GM21717 (cell line): ENCODE measurements at regions not wholly inside any gene's neighbourhood (a gene's known extent, or its start where the extent isn't known, plus 50 kb on each side); places are given as distances from the start of the nearest gene placed in this dataset.
"Not testable (repeated sequence)": the region's sequence is repeated elsewhere in the genome, so short reads cannot be mapped to it uniquely, and the experiment has no call there.

Source experiments
- ATAC-seq: cut with Tn5 transposase; IDR thresholded peaks from one replicate; pipeline ENCODE4 v1.9.1; 2021; ENCODE audit warnings: mild to moderate bottlenecking, moderate library complexity; ENCODE audit not compliant: unreplicated experiment

- not testable (repeated sequence) for ATAC-seq
These were observed 70.8 kb downstream of the TBC1D26 start for GRCh38 chr17:15802917-15803316.

DNA sequence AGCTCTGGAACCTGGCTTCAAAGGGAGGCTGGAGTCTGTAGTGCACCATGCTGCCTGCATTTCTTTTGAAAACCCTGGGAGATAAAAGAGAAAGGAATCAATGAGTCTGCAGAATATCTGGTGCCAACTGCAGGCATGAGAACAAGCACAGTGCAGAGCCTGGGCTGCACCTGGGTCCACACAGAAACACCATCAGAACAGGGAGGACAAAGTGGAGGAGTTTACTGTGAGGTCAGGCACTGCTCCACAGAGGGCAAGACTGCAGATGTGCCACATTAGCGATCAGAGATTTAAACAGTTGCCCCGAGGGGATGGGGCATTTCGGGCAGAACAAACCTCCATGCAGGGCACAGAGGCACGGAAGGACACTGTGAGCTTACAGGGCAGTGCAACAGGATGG, 74.7 kb downstream of the TBC1D26 start:
- not testable (repeated sequence) for ATAC-seq

GRCh38 chr17:15813388-15813787, 81.3 kb downstream of the TBC1D26 start:
- not testable (repeated sequence) for ATAC-seq

DNA sequence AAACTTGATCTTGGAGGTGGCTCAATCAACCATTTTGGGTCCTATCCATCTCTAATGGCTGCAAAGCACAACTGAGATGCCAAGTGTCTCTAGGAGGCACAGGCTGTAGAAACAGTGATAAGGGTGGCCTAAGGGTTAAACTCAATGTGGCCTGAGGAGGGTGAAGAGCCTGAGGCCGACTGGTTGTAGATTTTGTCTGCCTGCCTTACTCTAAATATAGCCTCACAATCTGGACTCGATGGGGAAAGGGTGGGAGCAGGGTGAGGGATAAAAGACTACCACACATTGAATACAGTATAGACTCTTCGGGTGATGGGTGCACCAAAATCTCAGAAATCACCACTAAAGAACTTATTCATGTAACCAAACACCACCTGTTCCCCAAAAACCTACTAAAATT, 81.9 kb downstream of the TBC1D26 start:
- not testable (repeated sequence) for ATAC-seq

DNA sequence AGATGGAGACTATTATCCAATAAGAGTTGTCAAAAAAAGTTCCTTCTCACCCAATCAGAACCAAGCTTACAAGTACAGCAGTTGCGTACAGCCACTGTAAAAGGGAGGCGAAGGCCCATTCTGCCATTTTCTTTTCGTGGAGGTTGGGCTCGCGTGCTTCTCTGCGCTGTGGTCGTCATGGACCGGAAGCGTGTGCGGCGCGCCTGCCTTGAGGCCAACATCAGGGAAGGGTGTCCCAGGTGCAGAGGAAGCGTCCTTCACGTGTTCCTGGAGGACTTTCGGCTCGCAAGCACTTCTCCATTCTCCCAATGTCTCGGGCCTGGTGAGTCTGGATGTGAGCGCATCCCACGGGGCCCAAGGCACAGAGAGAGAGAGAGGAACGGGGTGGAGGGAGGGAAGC, 85.8 kb downstream of the TBC1D26 start:
- ATAC-seq, result not testable (repeated sequence)

- ATAC-seq, result not testable (repeated sequence)
These were observed 90.2 kb downstream of the TBC1D26 start for GRCh38 chr17:15822280-15822679.

GRCh38 chr17:15828727-15829314, 96.7 kb downstream of the TBC1D26 start:
- peak; percentile 47 for ATAC-seq

DNA sequence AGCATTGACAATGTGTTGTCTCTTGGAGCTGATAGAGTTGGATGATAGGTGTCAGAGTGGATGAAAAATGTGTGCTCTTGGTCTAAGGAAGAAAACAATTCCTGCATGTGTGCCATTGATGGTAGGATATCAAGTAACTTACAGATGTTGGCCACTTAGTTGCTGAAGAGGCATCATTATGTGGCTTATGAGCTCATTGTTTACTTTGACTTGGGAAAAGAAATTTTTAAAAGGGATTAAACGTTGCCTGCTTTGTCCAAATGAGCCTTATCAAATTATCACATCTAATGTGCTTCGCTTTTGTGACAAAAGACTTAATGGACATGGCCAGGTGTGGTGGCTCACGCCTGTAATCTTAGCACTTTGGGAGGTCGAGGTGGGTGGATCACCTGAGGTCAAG, 98.1 kb downstream of the TBC1D26 start:
- not testable (repeated sequence) for ATAC-seq

DNA sequence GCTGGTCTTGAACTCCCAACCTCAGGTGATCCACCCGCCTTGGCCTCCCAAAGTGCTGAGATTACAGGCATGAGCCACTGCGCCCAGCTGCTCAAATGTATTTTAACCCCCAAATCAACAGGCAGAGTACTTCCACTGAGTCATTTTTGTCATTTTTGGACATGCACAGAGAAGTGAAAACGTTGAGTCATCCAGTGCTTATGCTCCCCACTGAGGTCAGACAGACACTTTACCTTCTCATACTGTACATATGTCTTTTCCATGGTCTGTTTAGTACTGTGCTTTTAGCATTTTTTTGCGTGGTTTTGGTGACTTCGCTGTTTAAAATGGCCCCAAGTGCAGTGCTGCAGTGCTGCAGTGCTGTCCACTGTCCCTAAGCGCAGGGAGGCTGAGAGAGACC, 99.1 kb downstream of the TBC1D26 start:
- ATAC-seq, result peak; percentile 82

DNA sequence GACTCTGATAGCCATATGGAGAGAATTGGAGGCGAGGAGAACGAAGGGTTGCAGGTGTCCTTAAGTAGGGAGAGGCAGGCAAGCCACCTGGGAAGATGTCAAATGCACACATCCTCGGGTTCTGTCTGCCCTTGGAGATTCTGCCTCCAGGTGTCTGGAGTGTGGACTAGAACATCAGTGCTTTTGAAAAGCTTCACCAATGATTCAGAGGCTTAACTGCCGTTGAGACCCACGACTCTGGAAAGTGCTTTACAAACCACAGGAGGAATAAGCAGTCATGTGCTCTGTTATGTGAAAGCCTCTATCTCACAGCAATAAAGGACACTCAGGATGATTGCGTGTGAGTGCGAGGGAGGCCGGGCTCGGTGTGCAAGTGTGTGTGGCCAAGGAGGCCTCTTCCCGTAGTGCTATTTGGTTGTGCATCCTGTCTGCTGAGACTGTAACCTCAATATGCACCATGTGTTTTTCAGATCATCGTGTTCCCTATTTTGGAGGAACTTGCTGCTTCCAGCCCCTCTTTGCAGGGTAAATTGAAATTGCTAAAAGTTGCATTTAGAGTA, 100.9 kb downstream of the TBC1D26 start:
- ATAC-seq, result not testable (repeated sequence)

- not testable (repeated sequence) for ATAC-seq
These were observed 101.8 kb downstream of the TBC1D26 start for GRCh38 chr17:15833890-15834289.

- not testable (repeated sequence) for ATAC-seq
These were observed 103.4 kb downstream of the TBC1D26 start for GRCh38 chr17:15835481-15835880.

GRCh38 chr17:15836249-15836982, 104.3 kb downstream of the TBC1D26 start:
- not testable (repeated sequence) for ATAC-seq

- not testable (repeated sequence) for ATAC-seq
These were observed 104.9 kb downstream of the TBC1D26 start for GRCh38 chr17:15836991-15837390.

DNA sequence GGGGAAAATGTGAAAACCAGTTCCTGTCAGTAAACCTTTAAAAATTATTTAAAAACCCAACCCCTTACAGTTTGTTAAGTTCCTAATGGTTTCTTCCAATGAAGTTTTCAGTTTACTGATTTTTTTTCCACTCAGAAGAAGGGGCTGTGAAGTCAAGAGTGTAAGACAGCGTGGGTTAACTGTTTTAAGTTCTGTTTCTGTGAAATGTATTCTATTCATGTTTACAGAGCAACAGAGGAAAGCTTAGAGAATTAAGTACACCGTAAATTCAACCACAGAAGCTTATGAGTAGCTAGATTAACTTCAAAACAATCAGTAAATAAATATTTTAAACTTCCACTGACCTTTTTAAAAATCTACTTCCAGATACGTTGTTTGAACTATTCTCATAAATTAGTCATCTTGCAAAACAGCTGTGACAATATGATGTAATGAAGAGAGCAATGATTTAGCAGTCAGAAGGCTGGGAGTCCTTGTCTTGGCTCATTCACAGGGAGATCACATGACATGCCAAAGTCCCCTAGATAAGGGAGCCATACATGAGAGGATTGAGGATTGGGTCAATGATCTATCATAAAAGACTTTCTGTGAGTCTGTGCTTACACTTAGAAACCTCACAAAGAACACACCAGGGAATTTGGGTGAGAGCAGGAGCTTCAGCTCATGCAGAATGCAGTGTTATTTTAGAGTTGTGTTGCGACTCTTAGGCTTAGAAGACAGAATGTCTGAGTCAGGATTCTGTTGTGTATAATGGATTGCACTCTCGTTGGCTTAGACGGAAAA, 97.3 kb upstream of the ADORA2B start:
- ATAC-seq, result not testable (repeated sequence)

DNA sequence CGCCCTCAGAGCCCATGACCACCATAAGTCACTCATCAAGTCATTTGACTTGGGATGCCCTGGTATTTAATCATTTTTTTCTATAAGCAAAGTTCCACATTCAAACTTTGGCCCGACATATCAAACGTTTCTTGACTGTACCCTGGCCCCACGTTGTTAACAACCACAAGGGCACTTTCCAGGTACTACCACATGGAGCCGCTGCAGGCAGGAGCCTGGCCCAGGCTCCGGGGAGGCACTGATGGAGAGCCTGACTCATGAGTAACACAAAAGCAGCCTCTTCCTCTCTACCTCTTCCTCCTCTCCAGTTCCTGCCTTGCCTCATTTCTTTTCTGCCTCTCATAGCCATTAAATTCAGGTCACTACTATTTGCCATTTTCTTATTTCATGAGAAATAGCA, 95.9 kb upstream of the ADORA2B start:
- ATAC-seq, result not testable (repeated sequence)

- not testable (repeated sequence) for ATAC-seq
These were observed 94.9 kb upstream of the ADORA2B start for GRCh38 chr17:15850071-15850470.

- not testable (repeated sequence) for ATAC-seq
These were observed 94.2 kb upstream of the ADORA2B start for GRCh38 chr17:15850687-15851086.

DNA sequence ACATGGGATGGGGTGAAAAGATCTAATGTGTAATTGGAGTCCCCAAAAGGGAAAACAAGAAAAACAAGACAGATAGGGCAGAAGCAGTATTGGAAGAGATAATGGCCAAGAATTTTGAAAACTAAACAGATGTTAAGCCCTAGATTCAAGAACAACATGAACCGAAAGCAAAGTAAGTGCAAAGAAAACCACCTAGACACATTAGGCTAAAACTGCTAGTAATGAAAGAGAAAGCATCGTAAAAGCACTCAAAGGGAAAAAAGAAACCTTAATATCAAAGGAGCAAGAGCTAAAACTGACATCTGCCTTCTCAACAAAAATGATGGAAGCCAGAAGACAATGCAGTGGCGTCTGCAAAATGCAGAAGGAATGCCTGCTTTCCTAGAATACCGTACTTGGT, 92.1 kb upstream of the ADORA2B start:
- ATAC-seq, result not testable (repeated sequence)

- ATAC-seq, result not testable (repeated sequence)
These were observed 88.7 kb upstream of the ADORA2B start for GRCh38 chr17:15856191-15856590.

DNA sequence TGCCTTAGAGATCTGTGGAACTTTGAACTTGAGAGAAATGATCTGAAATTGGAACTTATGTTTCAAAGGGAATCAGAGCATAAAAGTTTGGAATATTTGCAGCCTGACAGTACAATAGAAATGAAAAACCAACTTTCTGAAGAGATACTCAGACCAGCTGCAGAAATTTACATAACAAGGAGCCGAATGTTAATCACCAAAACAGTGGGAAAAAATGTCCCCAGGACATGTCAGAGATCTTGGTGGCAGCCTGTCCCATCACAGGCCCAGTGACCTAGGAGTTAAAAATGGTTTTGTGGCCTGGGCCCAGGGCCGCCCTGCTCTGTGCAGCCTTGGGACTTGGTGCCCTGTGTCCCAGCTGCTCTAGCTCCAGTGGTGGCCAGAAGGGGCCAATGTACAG, 88.2 kb upstream of the ADORA2B start:
- ATAC-seq, result not testable (repeated sequence)
